A549 (cell line): ENCODE measurements at regions not wholly inside any gene's neighbourhood (a gene's known extent, or its start where the extent isn't known, plus 50 kb on each side); places are given as distances from the start of the nearest gene placed in this dataset.

Source experiments
- MAZ ChIP-seq: fragments of 150-350 bp; IDR thresholded peaks from 2 replicates; pipeline ENCODE4 v1.6.1; 2014; ENCODE audit warnings: antibody characterized with exemption, low read depth, low read length, borderline replicate concordance
- MYC ChIP-seq: IDR thresholded peaks from 2 replicates; pipeline ENCODE4 v1.6.1; 2012; ENCODE audit warnings: mild to moderate bottlenecking, inconsistent platforms, low read length, improper control_type of control experiment, borderline replicate concordance
- POLR2A ChIP-seq: IDR thresholded peaks from 2 replicates; pipeline ENCODE4 v1.6.1; 2012; ENCODE audit warnings: mild to moderate bottlenecking, low read length
- RAD21 ChIP-seq, 2 experiments: fragments of >200 bp in 1 of 2; sonication (Bioruptor Twin) in 1 of 2; formaldehyde crosslinking in 1 of 2; IDR thresholded peaks in 1 of 2; conservative IDR thresholded peaks in 1 of 2; 2 replicates in 1 of 2; 3 replicates in 1 of 2; pipeline ENCODE4 v1.6.1; 2012 to 2018; ENCODE audit warnings: inconsistent platforms in 1 of 2
- RCOR1 ChIP-seq: fragments of 150-350 bp; IDR thresholded peaks from 2 replicates; pipeline ENCODE4 v1.6.1; 2014; ENCODE audit warnings: antibody characterized with exemption, low read length, low read depth
- RFX5 ChIP-seq: fragments of 450-650 bp; IDR thresholded peaks from 2 replicates; pipeline ENCODE4 v1.7.1; 2014; ENCODE audit warnings: antibody characterized with exemption, mild to moderate bottlenecking, moderate library complexity
- ZFP36 ChIP-seq: fragments of 450-650 bp; IDR thresholded peaks from 2 replicates; pipeline ENCODE4 v1.6.1; 2014; ENCODE audit warnings: borderline replicate concordance; ENCODE audit not compliant: partially characterized antibody
- TF ChIP-seq, protein P1 (sequence below): IDR thresholded peaks from 2 replicates; pipeline ENCODE4 v1.6.1; 2012
- TF ChIP-seq, protein P2 (sequence below): fragments of >200 bp; sonication (Bioruptor Twin); formaldehyde crosslinking; IDR thresholded peaks from 3 replicates; pipeline ENCODE4 v1.5.1; 2016
- TF ChIP-seq, protein P3 (sequence below): IDR thresholded peaks from 2 replicates; pipeline ENCODE4 v1.6.1; 2012
- TF ChIP-seq, protein P4 (sequence below): fragments of 150-350 bp; IDR thresholded peaks from 2 replicates; pipeline ENCODE4 v1.6.1; 2014; ENCODE audit warnings: low read depth, mild to moderate bottlenecking, low read length

DNA sequence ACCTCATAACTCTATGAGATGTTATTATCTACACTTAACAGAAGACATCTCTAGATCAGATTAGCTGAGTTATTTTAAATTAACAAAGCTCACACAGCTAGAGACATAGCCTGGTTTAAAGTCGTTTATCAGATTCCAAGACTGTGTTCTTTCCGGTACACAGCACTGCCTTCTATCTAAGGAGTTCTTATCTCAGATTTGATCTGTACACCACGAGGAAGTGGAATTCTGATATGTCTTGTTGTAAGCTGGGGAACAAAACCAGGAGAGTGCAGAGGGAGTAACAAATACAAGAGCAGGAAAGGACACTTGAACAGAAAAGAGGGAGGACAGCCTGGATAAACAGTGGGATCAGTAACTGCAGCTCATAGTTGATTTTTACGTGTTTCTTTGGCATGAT is 61.7 kb upstream of the KCNMB2 start:
- TF ChIP-seq, protein P1, sequence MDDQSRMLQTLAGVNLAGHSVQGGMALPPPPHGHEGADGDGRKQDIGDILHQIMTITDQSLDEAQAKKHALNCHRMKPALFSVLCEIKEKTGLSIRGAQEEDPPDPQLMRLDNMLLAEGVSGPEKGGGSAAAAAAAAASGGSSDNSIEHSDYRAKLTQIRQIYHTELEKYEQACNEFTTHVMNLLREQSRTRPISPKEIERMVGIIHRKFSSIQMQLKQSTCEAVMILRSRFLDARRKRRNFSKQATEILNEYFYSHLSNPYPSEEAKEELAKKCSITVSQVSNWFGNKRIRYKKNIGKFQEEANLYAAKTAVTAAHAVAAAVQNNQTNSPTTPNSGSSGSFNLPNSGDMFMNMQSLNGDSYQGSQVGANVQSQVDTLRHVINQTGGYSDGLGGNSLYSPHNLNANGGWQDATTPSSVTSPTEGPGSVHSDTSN: no peak
- no peak for TF ChIP-seq ZFP36
- TF ChIP-seq, protein P2, sequence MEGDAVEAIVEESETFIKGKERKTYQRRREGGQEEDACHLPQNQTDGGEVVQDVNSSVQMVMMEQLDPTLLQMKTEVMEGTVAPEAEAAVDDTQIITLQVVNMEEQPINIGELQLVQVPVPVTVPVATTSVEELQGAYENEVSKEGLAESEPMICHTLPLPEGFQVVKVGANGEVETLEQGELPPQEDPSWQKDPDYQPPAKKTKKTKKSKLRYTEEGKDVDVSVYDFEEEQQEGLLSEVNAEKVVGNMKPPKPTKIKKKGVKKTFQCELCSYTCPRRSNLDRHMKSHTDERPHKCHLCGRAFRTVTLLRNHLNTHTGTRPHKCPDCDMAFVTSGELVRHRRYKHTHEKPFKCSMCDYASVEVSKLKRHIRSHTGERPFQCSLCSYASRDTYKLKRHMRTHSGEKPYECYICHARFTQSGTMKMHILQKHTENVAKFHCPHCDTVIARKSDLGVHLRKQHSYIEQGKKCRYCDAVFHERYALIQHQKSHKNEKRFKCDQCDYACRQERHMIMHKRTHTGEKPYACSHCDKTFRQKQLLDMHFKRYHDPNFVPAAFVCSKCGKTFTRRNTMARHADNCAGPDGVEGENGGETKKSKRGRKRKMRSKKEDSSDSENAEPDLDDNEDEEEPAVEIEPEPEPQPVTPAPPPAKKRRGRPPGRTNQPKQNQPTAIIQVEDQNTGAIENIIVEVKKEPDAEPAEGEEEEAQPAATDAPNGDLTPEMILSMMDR: no peak
- TF ChIP-seq RFX5: no peak
- no peak for TF ChIP-seq MYC
- TF ChIP-seq, protein P3, sequence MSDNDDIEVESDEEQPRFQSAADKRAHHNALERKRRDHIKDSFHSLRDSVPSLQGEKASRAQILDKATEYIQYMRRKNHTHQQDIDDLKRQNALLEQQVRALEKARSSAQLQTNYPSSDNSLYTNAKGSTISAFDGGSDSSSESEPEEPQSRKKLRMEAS: no peak
- no peak for TF ChIP-seq RCOR1
- no peak for TF ChIP-seq MAZ
- TF ChIP-seq POLR2A: no peak
- no peak for TF ChIP-seq RAD21 (conservative IDR thresholded peaks at IDR 0.05 in 1 of 2, IDR thresholded peaks at IDR 0.05 in 1 of 2)
- TF ChIP-seq, protein P4, sequence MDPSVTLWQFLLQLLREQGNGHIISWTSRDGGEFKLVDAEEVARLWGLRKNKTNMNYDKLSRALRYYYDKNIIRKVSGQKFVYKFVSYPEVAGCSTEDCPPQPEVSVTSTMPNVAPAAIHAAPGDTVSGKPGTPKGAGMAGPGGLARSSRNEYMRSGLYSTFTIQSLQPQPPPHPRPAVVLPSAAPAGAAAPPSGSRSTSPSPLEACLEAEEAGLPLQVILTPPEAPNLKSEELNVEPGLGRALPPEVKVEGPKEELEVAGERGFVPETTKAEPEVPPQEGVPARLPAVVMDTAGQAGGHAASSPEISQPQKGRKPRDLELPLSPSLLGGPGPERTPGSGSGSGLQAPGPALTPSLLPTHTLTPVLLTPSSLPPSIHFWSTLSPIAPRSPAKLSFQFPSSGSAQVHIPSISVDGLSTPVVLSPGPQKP: no peak
